ENCODE measurements at regions not wholly inside any gene's neighbourhood (a gene's known extent, or its start where the extent isn't known, plus 50 kb on each side); places are given as distances from the start of the nearest gene placed in this dataset.

GRCh38 chr7:51593628-51594027, 277.0 kb upstream of the COBL start:
- TF ChIP-seq, protein P1, sequence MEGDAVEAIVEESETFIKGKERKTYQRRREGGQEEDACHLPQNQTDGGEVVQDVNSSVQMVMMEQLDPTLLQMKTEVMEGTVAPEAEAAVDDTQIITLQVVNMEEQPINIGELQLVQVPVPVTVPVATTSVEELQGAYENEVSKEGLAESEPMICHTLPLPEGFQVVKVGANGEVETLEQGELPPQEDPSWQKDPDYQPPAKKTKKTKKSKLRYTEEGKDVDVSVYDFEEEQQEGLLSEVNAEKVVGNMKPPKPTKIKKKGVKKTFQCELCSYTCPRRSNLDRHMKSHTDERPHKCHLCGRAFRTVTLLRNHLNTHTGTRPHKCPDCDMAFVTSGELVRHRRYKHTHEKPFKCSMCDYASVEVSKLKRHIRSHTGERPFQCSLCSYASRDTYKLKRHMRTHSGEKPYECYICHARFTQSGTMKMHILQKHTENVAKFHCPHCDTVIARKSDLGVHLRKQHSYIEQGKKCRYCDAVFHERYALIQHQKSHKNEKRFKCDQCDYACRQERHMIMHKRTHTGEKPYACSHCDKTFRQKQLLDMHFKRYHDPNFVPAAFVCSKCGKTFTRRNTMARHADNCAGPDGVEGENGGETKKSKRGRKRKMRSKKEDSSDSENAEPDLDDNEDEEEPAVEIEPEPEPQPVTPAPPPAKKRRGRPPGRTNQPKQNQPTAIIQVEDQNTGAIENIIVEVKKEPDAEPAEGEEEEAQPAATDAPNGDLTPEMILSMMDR (IDR thresholded peaks at IDR 0.05) = no peak
- Histone ChIP-seq H3K27ac (no peak overlapping the region), H3K4me3 (no peak overlapping the region), H3K9me3 (no peaks in the 10 kb centered on the region), H3K27me3 (replicated peaks; ENCODE audit: insufficient read depth) (no peaks in the 10 kb centered on the region), H3K36me3 (no peaks in the 10 kb centered on the region), H3K4me1 (ENCODE audit: control insufficient read depth in 1 of 2, low read depth in 2 of 2) (no peaks in the 10 kb centered on the region)
- no peak for ATAC-seq (ENCODE audit: insufficient number of reproducible peaks, low FRiP score, low read depth)
- no peak for DNase-seq (ENCODE audit: low spot score)

- DNase-seq (ENCODE audit: low spot score) (no peak), ATAC-seq (ENCODE audit: insufficient number of reproducible peaks, low FRiP score, low read depth) (no peak)
- Histone ChIP-seq H3K9me3 (no peaks in the 10 kb centered on the region), H3K27me3 (replicated peaks; ENCODE audit: insufficient read depth) (no peaks in the 10 kb centered on the region), H3K27ac (no peak overlapping the region), H3K4me3 (no peak overlapping the region), H3K36me3 (no peaks in the 10 kb centered on the region), H3K4me1 (ENCODE audit: control insufficient read depth in 1 of 2, low read depth in 2 of 2) (no peaks in the 10 kb centered on the region)
- TF ChIP-seq, protein P1 (IDR thresholded peaks at IDR 0.05) = no peak
Measured at GRCh38 chr7:51592842-51593599, 276.4 kb upstream of the COBL start.

DNA sequence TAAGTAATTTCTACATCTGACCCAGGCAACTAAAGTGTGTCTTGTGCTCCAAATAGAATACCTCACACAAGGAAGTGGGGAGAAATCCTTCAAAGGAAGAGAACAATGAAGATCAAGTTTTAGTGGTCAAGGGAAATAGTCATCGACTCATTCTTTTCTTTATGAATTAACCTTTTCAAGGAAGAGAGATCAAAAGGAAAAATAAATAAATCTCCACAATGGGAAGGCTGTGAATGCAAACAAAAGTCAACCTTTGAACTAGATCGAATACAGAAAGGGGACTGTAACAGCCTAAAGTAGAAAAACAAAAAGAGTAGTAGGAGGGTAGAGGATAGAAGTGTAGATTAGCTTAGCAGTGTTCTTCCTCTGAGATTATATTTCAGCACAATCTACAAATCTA, 274.6 kb upstream of the COBL start:
- TF ChIP-seq, protein P1 (IDR thresholded peaks at IDR 0.05) = no peak
- Histone ChIP-seq H3K4me3 (no peak overlapping the region), H3K9me3 (no peaks in the 10 kb centered on the region), H3K27me3 (replicated peaks; ENCODE audit: insufficient read depth) (no peaks in the 10 kb centered on the region), H3K27ac (no peak overlapping the region), H3K36me3 (no peaks in the 10 kb centered on the region), H3K4me1 (ENCODE audit: control insufficient read depth in 1 of 2, low read depth in 2 of 2) (no peaks in the 10 kb centered on the region)
- no peak for ATAC-seq (ENCODE audit: insufficient number of reproducible peaks, low FRiP score, low read depth)
- DNase-seq (ENCODE audit: low spot score) = no peak

GRCh38 chr7:51590746-51591145, 274.1 kb upstream of the COBL start:
- Histone ChIP-seq H3K4me1 (ENCODE audit: control insufficient read depth in 1 of 2, low read depth in 2 of 2) (no peaks in the 10 kb centered on the region), H3K9me3 (no peaks in the 10 kb centered on the region), H3K4me3 (no peak overlapping the region), H3K36me3 (no peaks in the 10 kb centered on the region), H3K27me3 (replicated peaks; ENCODE audit: insufficient read depth) (no peaks in the 10 kb centered on the region), H3K27ac (no peak overlapping the region)
- TF ChIP-seq, protein P1 (IDR thresholded peaks at IDR 0.05) = no peak
- ATAC-seq (ENCODE audit: insufficient number of reproducible peaks, low FRiP score, low read depth) = no peak
- DNase-seq (ENCODE audit: low spot score) = no peak

DNA sequence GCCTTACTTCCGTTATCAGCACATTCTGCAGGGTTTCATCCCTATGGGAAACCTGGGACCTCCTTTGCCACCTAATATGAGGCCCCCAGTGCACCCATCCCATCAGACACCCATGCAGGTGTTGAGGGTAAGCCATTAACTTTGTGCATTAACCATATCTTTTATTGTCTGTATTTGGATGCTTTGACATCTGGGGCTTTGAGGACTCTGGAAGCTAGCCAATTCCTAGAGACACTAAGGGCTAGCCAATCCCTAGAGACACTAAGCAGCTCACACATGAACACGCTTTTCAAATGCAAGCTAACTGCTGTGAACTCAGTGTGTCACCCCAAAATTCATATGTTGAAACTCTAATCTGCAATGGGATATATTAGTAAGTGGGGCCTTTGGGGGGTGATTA, 272.5 kb upstream of the COBL start:
- no peak for ATAC-seq (ENCODE audit: insufficient number of reproducible peaks, low FRiP score, low read depth)
- TF ChIP-seq, protein P1 (IDR thresholded peaks at IDR 0.05) = no peak
- H3K27ac ChIP-seq = no peak overlapping the region

More for the DNA sequence above, 272.5 kb upstream of the COBL start:
- Histone ChIP-seq H3K27me3 (replicated peaks; ENCODE audit: insufficient read depth) (no peaks in the 10 kb centered on the region), H3K4me1 (ENCODE audit: control insufficient read depth in 1 of 2, low read depth in 2 of 2) (no peaks in the 10 kb centered on the region), H3K9me3 (no peaks in the 10 kb centered on the region), H3K4me3 (no peak overlapping the region), H3K36me3 (no peaks in the 10 kb centered on the region)
- DNase-seq (ENCODE audit: low spot score) = no peak
